ENCODE measurements at regions not wholly inside any gene's neighbourhood (a gene's known extent, or its start where the extent isn't known, plus 50 kb on each side); places are given as distances from the start of the nearest gene placed in this dataset.

GRCh38 chr6:40313582-40313981 lies 273.6 kb downstream of the LRFN2 start:
- H3K4me1 Mint-ChIP-seq (ENCODE audit: low read depth, unreplicated experiment) = no peaks in the 10 kb centered on the region
- CTCF ChIA-PET = interaction anchor here (1.2 kb wide), 1 partner anchor 25 kb away, joined by 3 read pairs; no protein-coding TSS in a partner anchor
- H3K4me3 Mint-ChIP-seq (ENCODE audit: low read depth, unreplicated experiment) = no peak overlapping the region
- DNase-seq = no peak
- intact Hi-C loops (cut with micrococcal nuclease; ENCODE audit: unreplicated experiment) = no loop called here
- H3K27ac Mint-ChIP-seq (ENCODE audit: unreplicated experiment) = no peak overlapping the region
- no TSS peak for BruUV-seq (replicated peaks)
- TF ChIP-seq, protein P1, sequence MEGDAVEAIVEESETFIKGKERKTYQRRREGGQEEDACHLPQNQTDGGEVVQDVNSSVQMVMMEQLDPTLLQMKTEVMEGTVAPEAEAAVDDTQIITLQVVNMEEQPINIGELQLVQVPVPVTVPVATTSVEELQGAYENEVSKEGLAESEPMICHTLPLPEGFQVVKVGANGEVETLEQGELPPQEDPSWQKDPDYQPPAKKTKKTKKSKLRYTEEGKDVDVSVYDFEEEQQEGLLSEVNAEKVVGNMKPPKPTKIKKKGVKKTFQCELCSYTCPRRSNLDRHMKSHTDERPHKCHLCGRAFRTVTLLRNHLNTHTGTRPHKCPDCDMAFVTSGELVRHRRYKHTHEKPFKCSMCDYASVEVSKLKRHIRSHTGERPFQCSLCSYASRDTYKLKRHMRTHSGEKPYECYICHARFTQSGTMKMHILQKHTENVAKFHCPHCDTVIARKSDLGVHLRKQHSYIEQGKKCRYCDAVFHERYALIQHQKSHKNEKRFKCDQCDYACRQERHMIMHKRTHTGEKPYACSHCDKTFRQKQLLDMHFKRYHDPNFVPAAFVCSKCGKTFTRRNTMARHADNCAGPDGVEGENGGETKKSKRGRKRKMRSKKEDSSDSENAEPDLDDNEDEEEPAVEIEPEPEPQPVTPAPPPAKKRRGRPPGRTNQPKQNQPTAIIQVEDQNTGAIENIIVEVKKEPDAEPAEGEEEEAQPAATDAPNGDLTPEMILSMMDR (IDR thresholded peaks at IDR 0.05; ENCODE audit: unreplicated experiment) = no peak
- no peaks in the 10 kb centered on the region for H3K36me3 Mint-ChIP-seq (ENCODE audit: insufficient read depth, unreplicated experiment)
- H3K9me3 Mint-ChIP-seq (ENCODE audit: low read depth, unreplicated experiment) = no peaks in the 10 kb centered on the region
- peaks cover 30% of the 10 kb centered on the region for H3K27me3 Mint-ChIP-seq (ENCODE audit: unreplicated experiment)

DNA sequence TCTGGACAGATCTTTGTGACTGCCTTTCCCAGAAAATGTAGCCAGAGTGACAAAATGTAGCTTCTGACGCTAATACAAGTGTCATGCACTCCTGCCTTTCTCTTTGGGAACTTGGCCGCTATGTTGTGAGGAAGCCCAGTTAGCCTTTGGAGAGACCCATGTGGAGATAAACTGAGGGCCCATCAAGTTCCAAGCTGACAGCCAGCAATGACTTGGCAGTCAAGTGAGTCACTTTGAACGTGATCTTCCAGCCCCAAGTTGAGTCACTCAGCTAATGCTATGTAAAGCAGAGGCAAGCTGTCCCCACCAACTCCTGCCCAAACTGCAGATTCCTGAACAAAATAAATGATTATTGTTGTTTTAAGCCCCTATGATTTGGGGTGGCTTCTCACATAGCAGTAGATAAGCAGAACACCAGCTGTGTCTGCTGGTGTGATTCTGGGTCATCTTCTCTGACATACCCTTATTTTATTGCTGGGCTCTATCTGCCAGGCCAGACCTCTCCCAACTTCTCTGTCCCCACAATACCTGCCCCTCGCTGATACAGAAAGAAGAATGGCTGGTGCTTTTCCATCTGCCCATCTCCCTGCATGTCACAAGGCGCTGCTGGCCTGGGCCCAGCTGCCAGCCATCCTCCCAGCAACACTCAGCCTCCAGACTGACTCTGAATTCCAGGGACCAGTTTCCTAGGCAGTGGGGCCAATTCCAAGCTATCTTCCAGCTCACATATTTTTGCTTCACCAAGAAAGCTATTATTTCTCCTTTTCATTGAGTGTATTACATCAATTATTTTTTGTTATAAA lies 274.8 kb downstream of the LRFN2 start:
- intact Hi-C loops (cut with micrococcal nuclease; ENCODE audit: unreplicated experiment) = no loop called here
- Mint-ChIP-seq H3K9me3 (ENCODE audit: low read depth, unreplicated experiment) (no peaks in the 10 kb centered on the region), H3K27me3 (ENCODE audit: unreplicated experiment) (peaks cover 42% of the 10 kb centered on the region), H3K36me3 (ENCODE audit: insufficient read depth, unreplicated experiment) (no peaks in the 10 kb centered on the region), H3K27ac (ENCODE audit: unreplicated experiment) (no peak overlapping the region), H3K4me3 (ENCODE audit: low read depth, unreplicated experiment) (no peak overlapping the region), H3K4me1 (ENCODE audit: low read depth, unreplicated experiment) (no peaks in the 10 kb centered on the region)
- CTCF ChIA-PET = interaction anchor here (1.2 kb wide), 1 partner anchor 331 kb away, joined by 3 read pairs; no protein-coding TSS in a partner anchor
- TF ChIP-seq, protein P1 (IDR thresholded peaks at IDR 0.05; ENCODE audit: unreplicated experiment) = no peak
- no peak for DNase-seq
- no TSS peak for BruUV-seq (replicated peaks)

DNA sequence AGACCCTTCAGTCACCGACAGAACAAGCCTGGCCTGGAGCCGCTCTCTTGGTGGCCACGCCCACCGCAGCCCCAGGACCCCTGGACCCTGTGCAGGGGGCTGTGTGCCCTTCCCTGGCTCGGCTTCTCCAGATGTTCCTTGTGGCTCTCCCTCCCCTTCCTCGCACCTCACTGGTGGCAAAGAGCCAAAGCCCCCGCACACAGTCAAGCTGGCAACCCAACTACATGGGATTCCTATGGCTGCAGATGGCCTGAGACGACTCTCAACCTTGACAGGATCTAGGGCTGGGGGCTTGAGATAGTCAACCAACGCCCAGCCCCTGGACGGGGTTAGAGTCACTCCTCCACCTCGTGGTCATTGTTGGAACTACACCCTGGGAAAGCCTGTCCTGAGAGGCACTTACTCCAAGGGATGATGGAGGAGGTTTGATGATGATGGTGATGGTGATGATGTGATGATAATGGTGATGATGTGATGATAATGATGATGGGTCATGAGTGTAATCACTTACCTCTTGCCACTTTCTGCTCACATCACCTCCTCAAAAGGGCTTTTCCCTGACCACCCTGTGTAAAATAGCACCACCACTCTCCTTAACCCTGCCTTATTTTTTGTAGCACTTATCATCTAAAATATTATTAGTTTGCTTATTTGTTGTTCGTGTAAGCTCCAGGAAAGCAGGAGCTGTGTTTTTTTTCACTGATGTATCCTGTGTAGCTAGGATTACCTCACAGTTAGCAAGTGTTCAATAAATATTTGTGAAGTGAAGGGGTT lies 278.4 kb downstream of the LRFN2 start:
- intact Hi-C loops (cut with micrococcal nuclease; ENCODE audit: unreplicated experiment) = loop anchor here (1.0 to 5.0 kb wide), 4 partner anchors 327 to 961 kb away; no protein-coding TSS in a partner anchor
- peaks cover 66% of the 10 kb centered on the region for H3K27me3 Mint-ChIP-seq (ENCODE audit: unreplicated experiment)
- no peak overlapping the region for H3K4me3 Mint-ChIP-seq (ENCODE audit: low read depth, unreplicated experiment)
- peaks cover 9% of the 10 kb centered on the region for H3K9me3 Mint-ChIP-seq (ENCODE audit: low read depth, unreplicated experiment)
- H3K27ac Mint-ChIP-seq (ENCODE audit: unreplicated experiment) = no peak overlapping the region
- BruUV-seq (replicated peaks) = no TSS peak
- TF ChIP-seq, protein P1 (IDR thresholded peaks at IDR 0.05; ENCODE audit: unreplicated experiment) = peak; percentile 92
- CTCF ChIA-PET = interaction anchor here (1.4 to 1.7 kb wide), 2 partner anchors 327 kb away, joined by 4 to 11 read pairs; no protein-coding TSS in a partner anchor
- peak; percentile 82 for DNase-seq
- H3K4me1 Mint-ChIP-seq (ENCODE audit: low read depth, unreplicated experiment) = no peaks in the 10 kb centered on the region
- H3K36me3 Mint-ChIP-seq (ENCODE audit: insufficient read depth, unreplicated experiment) = no peaks in the 10 kb centered on the region

- Mint-ChIP-seq H3K9me3 (ENCODE audit: low read depth, unreplicated experiment) (peaks cover 9% of the 10 kb centered on the region), H3K4me3 (ENCODE audit: low read depth, unreplicated experiment) (no peak overlapping the region), H3K27me3 (ENCODE audit: unreplicated experiment) (peaks cover 61% of the 10 kb centered on the region), H3K4me1 (ENCODE audit: low read depth, unreplicated experiment) (no peaks in the 10 kb centered on the region), H3K27ac (ENCODE audit: unreplicated experiment) (no peak overlapping the region), H3K36me3 (ENCODE audit: insufficient read depth, unreplicated experiment) (no peaks in the 10 kb centered on the region)
- CTCF ChIA-PET = interaction anchor here (1.7 kb wide), 1 partner anchor 326 kb away, joined by 4 read pairs; no protein-coding TSS in a partner anchor
- intact Hi-C loops (cut with micrococcal nuclease; ENCODE audit: unreplicated experiment) = loop anchor here (1.0 to 5.0 kb wide), 4 partner anchors 326 to 960 kb away; no protein-coding TSS in a partner anchor
- BruUV-seq (replicated peaks) = no TSS peak
- no peak for DNase-seq
- TF ChIP-seq, protein P1 (IDR thresholded peaks at IDR 0.05; ENCODE audit: unreplicated experiment) = no peak
Measured at GRCh38 chr6:40307712-40308111, 279.5 kb downstream of the LRFN2 start.
